ENCODE measurements at regions not wholly inside any gene's neighbourhood (a gene's known extent, or its start where the extent isn't known, plus 50 kb on each side); places are given as distances from the start of the nearest gene placed in this dataset.

DNA sequence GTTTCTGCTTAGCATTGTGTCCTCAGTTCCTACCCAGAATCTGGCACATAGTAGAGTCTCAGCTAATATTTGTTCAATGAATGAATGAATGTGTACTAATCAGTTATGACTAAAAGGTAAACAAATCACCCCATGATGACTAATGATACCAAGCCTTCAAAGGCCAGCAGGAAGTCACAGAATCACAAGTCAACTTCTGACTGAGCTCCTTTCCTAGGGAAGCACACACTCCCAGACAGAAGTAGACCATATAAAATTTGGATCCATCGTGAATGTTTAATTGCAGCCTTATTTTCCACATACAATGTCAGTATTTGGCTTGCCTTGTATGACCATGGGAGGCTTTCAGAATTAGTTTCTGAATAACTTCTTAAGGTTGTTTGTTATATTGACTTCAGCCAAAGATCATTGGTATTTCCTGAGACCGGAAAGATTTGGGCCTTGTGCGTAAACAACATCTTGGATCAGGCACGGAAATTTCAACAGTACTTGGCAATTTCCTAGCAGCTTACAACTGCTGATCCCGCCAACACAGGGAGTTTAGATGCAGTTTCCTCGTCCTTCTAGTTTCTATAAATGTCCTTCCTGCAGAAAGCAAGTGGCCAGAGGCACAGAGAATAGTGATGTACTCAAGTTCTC, 185.9 kb upstream of the ATP1B1 start (continued):
- TF ChIP-seq SOX6 (IDR thresholded peaks at IDR 0.05) (no peak), SOX6 (CRISPR knock-in tag; IDR thresholded peaks at IDR 0.05) (peak; percentile 19; the same call in 1 of the 2 replicates)

GRCh38 chr1:168921629-168922028, 184.9 kb upstream of the ATP1B1 start:
- WGBS (ENCODE audit: low lambda C conversion rate): 86% methylated on average over 3 of the region's 3 CpGs
- no peaks in the 10 kb centered on the region for H3K9me3 ChIP-seq (ENCODE audit: low read length)
- no peaks in the 10 kb centered on the region for H3K36me3 ChIP-seq (replicated peaks in 1 of 2; ENCODE audit: control insufficient read depth in 1 of 2, insufficient read depth in 2 of 2, low read length in 2 of 2)
- no peaks in the 10 kb centered on the region for H4K20me1 ChIP-seq (ENCODE audit: insufficient read depth, low read length)
- H3K4me1 ChIP-seq (ENCODE audit: insufficient read depth, low read length): peaks cover 52% of the 10 kb centered on the region
- no peak overlapping the region for H3K9ac ChIP-seq (ENCODE audit: insufficient read depth, low read depth, low read length)
- no peak for TF ChIP-seq CREB1 (IDR thresholded peaks at IDR 0.05)
- no peak for TF ChIP-seq CREB1 (CRISPR knock-in tag; IDR thresholded peaks at IDR 0.05)
- TF ChIP-seq, protein P1, sequence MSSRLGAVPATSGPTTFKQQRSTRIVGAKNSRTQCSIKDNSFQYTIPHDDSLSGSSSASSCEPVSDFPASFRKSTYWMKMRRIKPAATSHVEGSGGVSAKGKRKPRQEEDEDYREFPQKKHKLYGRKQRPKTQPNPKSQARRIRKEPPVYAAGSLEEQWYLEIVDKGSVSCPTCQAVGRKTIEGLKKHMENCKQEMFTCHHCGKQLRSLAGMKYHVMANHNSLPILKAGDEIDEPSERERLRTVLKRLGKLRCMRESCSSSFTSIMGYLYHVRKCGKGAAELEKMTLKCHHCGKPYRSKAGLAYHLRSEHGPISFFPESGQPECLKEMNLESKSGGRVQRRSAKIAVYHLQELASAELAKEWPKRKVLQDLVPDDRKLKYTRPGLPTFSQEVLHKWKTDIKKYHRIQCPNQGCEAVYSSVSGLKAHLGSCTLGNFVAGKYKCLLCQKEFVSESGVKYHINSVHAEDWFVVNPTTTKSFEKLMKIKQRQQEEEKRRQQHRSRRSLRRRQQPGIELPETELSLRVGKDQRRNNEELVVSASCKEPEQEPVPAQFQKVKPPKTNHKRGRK (CRISPR knock-in tag; IDR thresholded peaks at IDR 0.05): no peak
- TF ChIP-seq POLR2AphosphoS5 (IDR thresholded peaks at IDR 0.05; ENCODE audit: low read depth, low read length): no peak
- TF ChIP-seq ZNF274 (CRISPR knock-in tag; IDR thresholded peaks at IDR 0.05): no peak
- TF ChIP-seq ZNF501 (CRISPR knock-in tag; IDR thresholded peaks at IDR 0.05): no peak
- no peak for TF ChIP-seq RXRA (CRISPR knock-in tag; IDR thresholded peaks at IDR 0.05)
- TF ChIP-seq ZNF776 (CRISPR knock-in tag; IDR thresholded peaks at IDR 0.05): no peak
- TF ChIP-seq ZNF577 (CRISPR knock-in tag; IDR thresholded peaks at IDR 0.05; ENCODE audit: borderline replicate concordance, low read depth): no peak
- ChIA-PET POLR2A (no interaction called here), CTCF (ENCODE audit: low intra/inter-chr PET ratio, low total read pairs) (no interaction called here)
- no peaks in the 10 kb centered on the region for H3K27me3 ChIP-seq (ENCODE audit: control insufficient read depth in 1 of 2, insufficient read depth in 2 of 2, low read length in 2 of 2)
- ATAC-seq (no peak), DNase-seq (ENCODE audit: low spot score) (no peak), FAIRE-seq (no peak)
- H2AFZ ChIP-seq (ENCODE audit: low read length): no peak overlapping the region
- H3K27ac ChIP-seq (ENCODE audit: extremely low read length, insufficient read depth, low read length): no peak overlapping the region
- H3K4me2 ChIP-seq (ENCODE audit: low read depth, low read length): no peak overlapping the region
- no peak overlapping the region for H3K4me3 ChIP-seq (replicated peaks in 1 of 3; ENCODE audit: insufficient read depth in 1 of 3, low read depth in 2 of 3, low read length in 3 of 3)
- BruUV-seq (replicated peaks): no TSS peak
- no peaks in the 10 kb centered on the region for H3K79me2 ChIP-seq (ENCODE audit: insufficient read depth, low read length)
- in situ Hi-C loops (cut with HindIII; ENCODE audit: extremely low pct_ligation_motif_present, low pct_unique_long_range_greater_than_20kb) (no loop called here), intact Hi-C loops (cut with micrococcal nuclease; ENCODE audit: unreplicated experiment) (no loop called here)
